Sigmoid colon (tissue), 4 donors: ENCODE measurements at regions not wholly inside any gene's neighbourhood (a gene's known extent, or its start where the extent isn't known, plus 50 kb on each side); places are given as distances from the start of the nearest gene placed in this dataset.

Source experiments
- CTCF ChIP-seq, 4 experiments: fragments of 450-650 bp in 3 of 4; fragments of 200-600 bp in 1 of 4; IDR thresholded peaks; one replicate each; pipeline ENCODE4 v1.5.1; 2016 to 2019; ENCODE audit warnings: antibody characterized with exemption in 4 of 4, mild to moderate bottlenecking in 3 of 4, moderate library complexity in 2 of 4
- EP300 ChIP-seq, 4 donors: sonication (generic); formaldehyde crosslinking; IDR thresholded peaks; one replicate each; pipeline ENCODE4 v1.6.1; 2017; ENCODE audit warnings: antibody characterized with exemption in 4 of 4
- POLR2A ChIP-seq, 2 donors: fragments of 450-650 bp; IDR thresholded peaks; one replicate each; pipeline ENCODE4 v1.6.1; 2016; ENCODE audit warnings: antibody characterized with exemption in 2 of 2, mild to moderate bottlenecking in 2 of 2, moderate library complexity in 2 of 2
- POLR2AphosphoS5 ChIP-seq, 4 donors: sonication (generic); formaldehyde crosslinking; IDR thresholded peaks; one replicate each; pipeline ENCODE4 v1.6.1; 2017; ENCODE audit warnings: antibody characterized with exemption in 4 of 4

- no peak for TF ChIP-seq CTCF (IDR thresholded peaks at IDR 0.05)
- TF ChIP-seq POLR2AphosphoS5 (IDR thresholded peaks at IDR 0.05), result no peak
- no peak for TF ChIP-seq POLR2A (IDR thresholded peaks at IDR 0.05)
- TF ChIP-seq EP300 (IDR thresholded peaks at IDR 0.05), result no peak
Observed at GRCh38 chr5:4875942-4876341, 264.2 kb upstream of the ADAMTS16 start.
